PFSK-1 (cell line): ENCODE measurements at regions not wholly inside any gene's neighbourhood (a gene's known extent, or its start where the extent isn't known, plus 50 kb on each side); places are given as distances from the start of the nearest gene placed in this dataset.

ENCODE experiments used
- POLR2AphosphoS5 ChIP-seq: IDR thresholded peaks from 2 replicates; pipeline ENCODE4 v1.6.1; 2012; ENCODE audit warnings: low read depth, mild to moderate bottlenecking, control low read depth, low read length, moderate library complexity
- TAF1 ChIP-seq: IDR thresholded peaks from 2 replicates; pipeline ENCODE4 v1.6.1; 2012; ENCODE audit warnings: low read length, control low read depth, borderline replicate concordance; ENCODE audit not compliant: insufficient read depth

- no peak for TF ChIP-seq POLR2AphosphoS5
- TF ChIP-seq TAF1 = no peak
These were observed 97.6 kb upstream of the BCOR start for GRCh38 chrX:40195368-40195767.
